KMS-11 (cell line): ENCODE measurements at regions not wholly inside any gene's neighbourhood (a gene's known extent, or its start where the extent isn't known, plus 50 kb on each side); places are given as distances from the start of the nearest gene placed in this dataset.

ENCODE experiments used
- H2AFZ ChIP-seq: fragments of 200-600 bp; sonication (generic); 2 replicates; pipeline ENCODE4 v1.6.1; 2016; ENCODE audit warnings: antibody characterized with exemption, mixed run types, low read depth
- H3K27ac ChIP-seq: fragments of 200-600 bp; sonication (generic); 2 replicates; pipeline ENCODE4 v1.6.1; 2016; ENCODE audit warnings: mild to moderate bottlenecking, mixed run types
- H3K27me3 ChIP-seq: fragments of 200-600 bp; sonication (generic); 2 replicates; pipeline ENCODE4 v1.6.1; 2017; ENCODE audit warnings: mild to moderate bottlenecking, low read depth, mixed run types, moderate library complexity; ENCODE audit not compliant: insufficient read depth
- H3K36me3 ChIP-seq: fragments of 200-600 bp; sonication (generic); 2 replicates; pipeline ENCODE4 v1.6.1; 2017; ENCODE audit warnings: mild to moderate bottlenecking, mixed run types; ENCODE audit not compliant: insufficient read depth
- H3K4me1 ChIP-seq: fragments of 200-600 bp; sonication (generic); 2 replicates; pipeline ENCODE4 v1.6.1; 2016; ENCODE audit warnings: mild to moderate bottlenecking, low read depth, mixed run types; ENCODE audit not compliant: poor library complexity, severe bottlenecking
- H3K4me2 ChIP-seq: fragments of 200-600 bp; sonication (generic); 2 replicates; pipeline ENCODE4 v1.7.0; 2016; ENCODE audit warnings: mild to moderate bottlenecking, mixed run types
- H3K4me3 ChIP-seq: fragments of 200-600 bp; sonication (generic); IDR thresholded peaks from 2 replicates; pipeline ENCODE4 v1.6.1; 2017; ENCODE audit warnings: low read depth, low read length, mixed read lengths; ENCODE audit not compliant: insufficient read depth
- H3K79me2 ChIP-seq: fragments of 200-600 bp; sonication (generic); 2 replicates; pipeline ENCODE4 v1.6.1; 2016; ENCODE audit warnings: low read depth, mixed run types; ENCODE audit not compliant: insufficient read depth
- H3K9ac ChIP-seq: fragments of 200-600 bp; sonication (generic); 2 replicates; pipeline ENCODE4 v1.6.1; 2016; ENCODE audit warnings: mild to moderate bottlenecking, mixed run types
- H4K20me1 ChIP-seq: fragments of 200-600 bp; sonication (generic); 2 replicates; pipeline ENCODE4 v1.6.1; 2016; ENCODE audit warnings: mild to moderate bottlenecking, mixed run types; ENCODE audit not compliant: insufficient read depth
- TF ChIP-seq, protein P1 (sequence below): fragments of 200-600 bp; sonication (generic); conservative IDR thresholded peaks from 2 replicates; pipeline ENCODE4 v1.6.1; 2017; ENCODE audit warnings: low read depth, mild to moderate bottlenecking, antibody characterized with exemption, low read length, moderate library complexity, mixed read lengths

- Histone ChIP-seq H3K4me3 (no peak overlapping the region), H3K36me3 (no peaks in the 10 kb centered on the region), H3K27ac (no peak overlapping the region), H3K9ac (no peak overlapping the region), H3K79me2 (no peaks in the 10 kb centered on the region), H3K4me1 (peaks cover 22% of the 10 kb centered on the region), H3K4me2 (peak overlapping the region; percentile 4; the same call in 1 of the 2 replicates), H2AFZ (no peak overlapping the region), H4K20me1 (no peaks in the 10 kb centered on the region), H3K27me3 (no peaks in the 10 kb centered on the region)
- TF ChIP-seq, protein P1, sequence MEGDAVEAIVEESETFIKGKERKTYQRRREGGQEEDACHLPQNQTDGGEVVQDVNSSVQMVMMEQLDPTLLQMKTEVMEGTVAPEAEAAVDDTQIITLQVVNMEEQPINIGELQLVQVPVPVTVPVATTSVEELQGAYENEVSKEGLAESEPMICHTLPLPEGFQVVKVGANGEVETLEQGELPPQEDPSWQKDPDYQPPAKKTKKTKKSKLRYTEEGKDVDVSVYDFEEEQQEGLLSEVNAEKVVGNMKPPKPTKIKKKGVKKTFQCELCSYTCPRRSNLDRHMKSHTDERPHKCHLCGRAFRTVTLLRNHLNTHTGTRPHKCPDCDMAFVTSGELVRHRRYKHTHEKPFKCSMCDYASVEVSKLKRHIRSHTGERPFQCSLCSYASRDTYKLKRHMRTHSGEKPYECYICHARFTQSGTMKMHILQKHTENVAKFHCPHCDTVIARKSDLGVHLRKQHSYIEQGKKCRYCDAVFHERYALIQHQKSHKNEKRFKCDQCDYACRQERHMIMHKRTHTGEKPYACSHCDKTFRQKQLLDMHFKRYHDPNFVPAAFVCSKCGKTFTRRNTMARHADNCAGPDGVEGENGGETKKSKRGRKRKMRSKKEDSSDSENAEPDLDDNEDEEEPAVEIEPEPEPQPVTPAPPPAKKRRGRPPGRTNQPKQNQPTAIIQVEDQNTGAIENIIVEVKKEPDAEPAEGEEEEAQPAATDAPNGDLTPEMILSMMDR: peak; percentile 21; the same call in 1 of the 2 replicates
Measured at GRCh38 chr1:187338762-187339412, 510.1 kb downstream of the PLA2G4A start.

- TF ChIP-seq, protein P1: no peak
- Histone ChIP-seq H3K79me2 (no peaks in the 10 kb centered on the region), H3K4me2 (no peak overlapping the region), H2AFZ (no peak overlapping the region), H3K27ac (no peak overlapping the region), H3K4me1 (peaks cover 10% of the 10 kb centered on the region), H3K36me3 (no peaks in the 10 kb centered on the region), H3K4me3 (no peak overlapping the region), H3K27me3 (no peaks in the 10 kb centered on the region), H4K20me1 (no peaks in the 10 kb centered on the region), H3K9ac (no peak overlapping the region)
Measured at GRCh38 chr1:187342495-187342894, 513.7 kb downstream of the PLA2G4A start.

DNA sequence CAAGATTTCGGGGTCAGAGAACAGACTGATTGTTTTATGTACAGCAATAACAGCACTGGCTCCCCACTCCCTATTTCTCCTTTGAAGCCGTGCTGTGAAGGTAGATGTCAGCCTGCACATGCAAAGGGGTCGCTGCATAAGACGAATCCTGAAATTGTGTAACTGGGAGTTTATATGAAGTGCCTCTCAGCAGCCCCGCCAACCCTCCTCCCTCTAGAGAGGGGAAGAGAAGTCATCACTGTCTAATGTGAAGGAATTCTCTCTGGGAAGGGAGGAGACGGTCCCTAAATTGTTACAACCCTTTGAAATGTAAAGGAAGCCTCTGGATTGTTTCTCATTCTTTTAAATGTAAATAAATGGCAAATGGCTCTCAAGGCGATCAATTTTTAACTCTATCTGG is 545.3 kb downstream of the PLA2G4A start:
- no peak overlapping the region for H3K27ac ChIP-seq
- no peaks in the 10 kb centered on the region for H3K36me3 ChIP-seq
- no peak overlapping the region for H3K4me2 ChIP-seq
- no peaks in the 10 kb centered on the region for H3K79me2 ChIP-seq
- no peaks in the 10 kb centered on the region for H3K4me1 ChIP-seq
- H4K20me1 ChIP-seq: no peaks in the 10 kb centered on the region; the same call in 1 of the 2 replicates
- H3K27me3 ChIP-seq: no peaks in the 10 kb centered on the region
- TF ChIP-seq, protein P1: no peak
- H2AFZ ChIP-seq: no peak overlapping the region
- H3K9ac ChIP-seq: no peak overlapping the region
- H3K4me3 ChIP-seq: no peak overlapping the region

- Histone ChIP-seq H2AFZ (no peak overlapping the region), H4K20me1 (no peaks in the 10 kb centered on the region; the same call in 1 of the 2 replicates), H3K4me1 (no peaks in the 10 kb centered on the region), H3K4me3 (no peak overlapping the region), H3K9ac (no peak overlapping the region), H3K36me3 (no peaks in the 10 kb centered on the region), H3K27me3 (no peaks in the 10 kb centered on the region), H3K4me2 (no peak overlapping the region), H3K79me2 (no peaks in the 10 kb centered on the region), H3K27ac (no peak overlapping the region)
- TF ChIP-seq, protein P1: no peak
Measured at GRCh38 chr1:187374742-187375141, 546.0 kb downstream of the PLA2G4A start.
